ENCODE measurements at regions not wholly inside any gene's neighbourhood (a gene's known extent, or its start where the extent isn't known, plus 50 kb on each side); places are given as distances from the start of the nearest gene placed in this dataset.

GRCh38 chr4:158013858-158014257 lies 159.0 kb downstream of the GASK1B start:
- Histone ChIP-seq H3K27ac (ENCODE audit: low read length) (no peak overlapping the region), H3K27me3 (ENCODE audit: control insufficient read depth in 1 of 2, insufficient read depth in 2 of 2, low read length in 2 of 2) (no peaks in the 10 kb centered on the region), H3K4me1 (ENCODE audit: control insufficient read depth, insufficient read depth, low read length) (no peaks in the 10 kb centered on the region), H3K9ac (ENCODE audit: low read length in 2 of 2) (no peak overlapping the region), H3K4me3 (ENCODE audit: low read length in 2 of 2) (no peak overlapping the region), H3K36me3 (ENCODE audit: control insufficient read depth in 2 of 2, insufficient read depth in 2 of 2, low read length in 2 of 2) (no peaks in the 10 kb centered on the region), H3K9me3 (ENCODE audit: control insufficient read depth in 2 of 2, low read length in 2 of 2) (no peaks in the 10 kb centered on the region)

- no peaks in the 10 kb centered on the region for H3K4me1 ChIP-seq (ENCODE audit: control insufficient read depth, insufficient read depth, low read length)
- no peak overlapping the region for H3K9ac ChIP-seq (ENCODE audit: low read length in 2 of 2)
- H3K27ac ChIP-seq (ENCODE audit: low read length) = no peak overlapping the region
- H3K9me3 ChIP-seq (ENCODE audit: control insufficient read depth in 2 of 2, low read length in 2 of 2) = no peaks in the 10 kb centered on the region
- no peaks in the 10 kb centered on the region for H3K27me3 ChIP-seq (ENCODE audit: control insufficient read depth in 1 of 2, insufficient read depth in 2 of 2, low read length in 2 of 2)
- H3K36me3 ChIP-seq (ENCODE audit: control insufficient read depth in 2 of 2, insufficient read depth in 2 of 2, low read length in 2 of 2) = no peaks in the 10 kb centered on the region
- H3K4me3 ChIP-seq (ENCODE audit: low read length in 2 of 2) = no peak overlapping the region
Observed at GRCh38 chr4:158010361-158010760, 162.5 kb downstream of the GASK1B start.

GRCh38 chr4:158008551-158009218 lies 164.1 kb downstream of the GASK1B start:
- H3K27me3 ChIP-seq (ENCODE audit: control insufficient read depth in 1 of 2, insufficient read depth in 2 of 2, low read length in 2 of 2) = no peaks in the 10 kb centered on the region
- H3K36me3 ChIP-seq (ENCODE audit: control insufficient read depth in 2 of 2, insufficient read depth in 2 of 2, low read length in 2 of 2) = no peaks in the 10 kb centered on the region
- no peaks in the 10 kb centered on the region for H3K4me1 ChIP-seq (ENCODE audit: control insufficient read depth, insufficient read depth, low read length)
- no peak overlapping the region for H3K9ac ChIP-seq (ENCODE audit: low read length in 2 of 2)
- no peak overlapping the region for H3K27ac ChIP-seq (ENCODE audit: low read length)
- H3K4me3 ChIP-seq (ENCODE audit: low read length in 2 of 2) = no peak overlapping the region
- H3K9me3 ChIP-seq (ENCODE audit: control insufficient read depth in 2 of 2, low read length in 2 of 2) = no peaks in the 10 kb centered on the region

GRCh38 chr4:158007566-158007965 lies 165.3 kb downstream of the GASK1B start:
- Histone ChIP-seq H3K4me1 (ENCODE audit: control insufficient read depth, insufficient read depth, low read length) (no peaks in the 10 kb centered on the region), H3K27ac (ENCODE audit: low read length) (no peak overlapping the region), H3K36me3 (ENCODE audit: control insufficient read depth in 2 of 2, insufficient read depth in 2 of 2, low read length in 2 of 2) (no peaks in the 10 kb centered on the region), H3K27me3 (ENCODE audit: control insufficient read depth in 1 of 2, insufficient read depth in 2 of 2, low read length in 2 of 2) (no peaks in the 10 kb centered on the region), H3K9me3 (ENCODE audit: control insufficient read depth in 2 of 2, low read length in 2 of 2) (no peaks in the 10 kb centered on the region), H3K4me3 (ENCODE audit: low read length in 2 of 2) (no peak overlapping the region), H3K9ac (ENCODE audit: low read length in 2 of 2) (no peak overlapping the region)

GRCh38 chr4:158006990-158007389 lies 165.8 kb downstream of the GASK1B start:
- H3K4me3 ChIP-seq (ENCODE audit: low read length in 2 of 2) = no peak overlapping the region
- H3K9me3 ChIP-seq (ENCODE audit: control insufficient read depth in 2 of 2, low read length in 2 of 2) = no peaks in the 10 kb centered on the region
- no peaks in the 10 kb centered on the region for H3K36me3 ChIP-seq (ENCODE audit: control insufficient read depth in 2 of 2, insufficient read depth in 2 of 2, low read length in 2 of 2)
- H3K27ac ChIP-seq (ENCODE audit: low read length) = no peak overlapping the region
- no peak overlapping the region for H3K9ac ChIP-seq (ENCODE audit: low read length in 2 of 2)
- H3K4me1 ChIP-seq (ENCODE audit: control insufficient read depth, insufficient read depth, low read length) = no peaks in the 10 kb centered on the region
- H3K27me3 ChIP-seq (ENCODE audit: control insufficient read depth in 1 of 2, insufficient read depth in 2 of 2, low read length in 2 of 2) = no peaks in the 10 kb centered on the region

GRCh38 chr4:158005021-158005420 lies 167.8 kb downstream of the GASK1B start:
- Histone ChIP-seq H3K27me3 (ENCODE audit: control insufficient read depth in 1 of 2, insufficient read depth in 2 of 2, low read length in 2 of 2) (no peaks in the 10 kb centered on the region), H3K4me1 (ENCODE audit: control insufficient read depth, insufficient read depth, low read length) (no peaks in the 10 kb centered on the region), H3K36me3 (ENCODE audit: control insufficient read depth in 2 of 2, insufficient read depth in 2 of 2, low read length in 2 of 2) (no peaks in the 10 kb centered on the region), H3K9ac (ENCODE audit: low read length in 2 of 2) (no peak overlapping the region), H3K9me3 (ENCODE audit: control insufficient read depth in 2 of 2, low read length in 2 of 2) (no peaks in the 10 kb centered on the region), H3K4me3 (ENCODE audit: low read length in 2 of 2) (no peak overlapping the region), H3K27ac (ENCODE audit: low read length) (no peak overlapping the region)

- Histone ChIP-seq H3K4me3 (ENCODE audit: low read length in 2 of 2) (no peak overlapping the region), H3K9ac (ENCODE audit: low read length in 2 of 2) (no peak overlapping the region), H3K9me3 (ENCODE audit: control insufficient read depth in 2 of 2, low read length in 2 of 2) (no peaks in the 10 kb centered on the region), H3K36me3 (ENCODE audit: control insufficient read depth in 2 of 2, insufficient read depth in 2 of 2, low read length in 2 of 2) (no peaks in the 10 kb centered on the region), H3K4me1 (ENCODE audit: control insufficient read depth, insufficient read depth, low read length) (no peaks in the 10 kb centered on the region), H3K27me3 (ENCODE audit: control insufficient read depth in 1 of 2, insufficient read depth in 2 of 2, low read length in 2 of 2) (no peaks in the 10 kb centered on the region), H3K27ac (ENCODE audit: low read length) (no peak overlapping the region)
Observed at GRCh38 chr4:158004101-158004500, 168.7 kb downstream of the GASK1B start.

- Histone ChIP-seq H3K4me1 (ENCODE audit: control insufficient read depth, insufficient read depth, low read length) (no peaks in the 10 kb centered on the region), H3K36me3 (ENCODE audit: control insufficient read depth in 2 of 2, insufficient read depth in 2 of 2, low read length in 2 of 2) (no peaks in the 10 kb centered on the region)
Observed at GRCh38 chr4:158003212-158003611, 169.6 kb downstream of the GASK1B start.

GRCh38 chr4:158002173-158002572 lies 170.7 kb downstream of the GASK1B start:
- no peaks in the 10 kb centered on the region for H3K4me1 ChIP-seq (ENCODE audit: control insufficient read depth, insufficient read depth, low read length)
- H3K36me3 ChIP-seq (ENCODE audit: control insufficient read depth in 2 of 2, insufficient read depth in 2 of 2, low read length in 2 of 2) = no peaks in the 10 kb centered on the region
- peak overlapping the region in 1 of 2 donors; percentile 31 for H3K4me3 ChIP-seq (ENCODE audit: low read length in 2 of 2)
- no peak overlapping the region for H3K27ac ChIP-seq (ENCODE audit: low read length)
- H3K27me3 ChIP-seq (ENCODE audit: control insufficient read depth in 1 of 2, insufficient read depth in 2 of 2, low read length in 2 of 2) = no peaks in the 10 kb centered on the region
- H3K9me3 ChIP-seq (ENCODE audit: control insufficient read depth in 2 of 2, low read length in 2 of 2) = no peaks in the 10 kb centered on the region
- H3K9ac ChIP-seq (ENCODE audit: low read length in 2 of 2) = no peak overlapping the region

More at GRCh38 chr4:158003212-158003611, 169.6 kb downstream of the GASK1B start:
- Histone ChIP-seq H3K9ac (ENCODE audit: low read length in 2 of 2) (no peak overlapping the region), H3K27ac (ENCODE audit: low read length) (no peak overlapping the region), H3K27me3 (ENCODE audit: control insufficient read depth in 1 of 2, insufficient read depth in 2 of 2, low read length in 2 of 2) (no peaks in the 10 kb centered on the region), H3K4me3 (ENCODE audit: low read length in 2 of 2) (no peak overlapping the region), H3K9me3 (ENCODE audit: control insufficient read depth in 2 of 2, low read length in 2 of 2) (no peaks in the 10 kb centered on the region)

- H3K27me3 ChIP-seq (ENCODE audit: control insufficient read depth in 1 of 2, insufficient read depth in 2 of 2, low read length in 2 of 2) = no peaks in the 10 kb centered on the region
- H3K9me3 ChIP-seq (ENCODE audit: control insufficient read depth in 2 of 2, low read length in 2 of 2) = no peaks in the 10 kb centered on the region
- no peaks in the 10 kb centered on the region for H3K4me1 ChIP-seq (ENCODE audit: control insufficient read depth, insufficient read depth, low read length)
- H3K36me3 ChIP-seq (ENCODE audit: control insufficient read depth in 2 of 2, insufficient read depth in 2 of 2, low read length in 2 of 2) = no peaks in the 10 kb centered on the region
- H3K9ac ChIP-seq (ENCODE audit: low read length in 2 of 2) = no peak overlapping the region
- no peak overlapping the region for H3K27ac ChIP-seq (ENCODE audit: low read length)
- H3K4me3 ChIP-seq (ENCODE audit: low read length in 2 of 2) = no peak overlapping the region
Observed at GRCh38 chr4:158001756-158002155, 171.1 kb downstream of the GASK1B start.

GRCh38 chr4:157999723-158000122 lies 173.1 kb downstream of the GASK1B start:
- Histone ChIP-seq H3K9me3 (ENCODE audit: control insufficient read depth in 2 of 2, low read length in 2 of 2) (no peaks in the 10 kb centered on the region), H3K27ac (ENCODE audit: low read length) (no peak overlapping the region), H3K4me1 (ENCODE audit: control insufficient read depth, insufficient read depth, low read length) (peaks cover 5% of the 10 kb centered on the region), H3K36me3 (ENCODE audit: control insufficient read depth in 2 of 2, insufficient read depth in 2 of 2, low read length in 2 of 2) (no peaks in the 10 kb centered on the region), H3K9ac (ENCODE audit: low read length in 2 of 2) (no peak overlapping the region), H3K27me3 (ENCODE audit: control insufficient read depth in 1 of 2, insufficient read depth in 2 of 2, low read length in 2 of 2) (no peaks in the 10 kb centered on the region), H3K4me3 (ENCODE audit: low read length in 2 of 2) (no peak overlapping the region)
